Nephron progenitor cell (in vitro differentiated cells): ENCODE measurements at regions not wholly inside any gene's neighbourhood (a gene's known extent, or its start where the extent isn't known, plus 50 kb on each side); places are given as distances from the start of the nearest gene placed in this dataset.

ENCODE experiments used
- DNase-seq: peaks from one replicate; pipeline ENCODE4 v3.0.0; 2021
- H3K27ac Mint-ChIP-seq: 2 replicates; pipeline ENCODE4 v1.8.0; 2021; ENCODE audit warnings: mild to moderate bottlenecking, moderate library complexity, mixed read lengths
- H3K27me3 Mint-ChIP-seq: 2 replicates; pipeline ENCODE4 v1.8.0; 2021; ENCODE audit warnings: mild to moderate bottlenecking, low read depth, mixed read lengths; ENCODE audit not compliant: poor library complexity
- H3K36me3 Mint-ChIP-seq: 2 replicates; pipeline ENCODE4 v1.8.0; 2021; ENCODE audit warnings: low read depth, mixed read lengths
- H3K4me1 Mint-ChIP-seq: 2 replicates; pipeline ENCODE4 v1.8.0; 2021; ENCODE audit warnings: mixed read lengths
- H3K4me3 Mint-ChIP-seq: 2 replicates; pipeline ENCODE4 v1.8.0; 2021; ENCODE audit warnings: mild to moderate bottlenecking, moderate library complexity, mixed read lengths
- H3K9me3 Mint-ChIP-seq: 2 replicates; pipeline ENCODE4 v1.8.0; 2021; ENCODE audit warnings: mild to moderate bottlenecking, moderate library complexity, mixed read lengths
- TF ChIP-seq, protein P1 (sequence below): fragments of 200-600 bp; sonication (generic); IDR thresholded peaks from 2 replicates; pipeline ENCODE4 v1.5.0; 2021; ENCODE audit warnings: antibody characterized with exemption

- H3K36me3 Mint-ChIP-seq = no peaks in the 10 kb centered on the region
- no peaks in the 10 kb centered on the region for H3K4me1 Mint-ChIP-seq
- no peak overlapping the region for H3K4me3 Mint-ChIP-seq
- no peak for DNase-seq
- no peaks in the 10 kb centered on the region for H3K9me3 Mint-ChIP-seq
- no peak overlapping the region for H3K27ac Mint-ChIP-seq
- peaks cover 4% of the 10 kb centered on the region for H3K27me3 Mint-ChIP-seq
- TF ChIP-seq, protein P1, sequence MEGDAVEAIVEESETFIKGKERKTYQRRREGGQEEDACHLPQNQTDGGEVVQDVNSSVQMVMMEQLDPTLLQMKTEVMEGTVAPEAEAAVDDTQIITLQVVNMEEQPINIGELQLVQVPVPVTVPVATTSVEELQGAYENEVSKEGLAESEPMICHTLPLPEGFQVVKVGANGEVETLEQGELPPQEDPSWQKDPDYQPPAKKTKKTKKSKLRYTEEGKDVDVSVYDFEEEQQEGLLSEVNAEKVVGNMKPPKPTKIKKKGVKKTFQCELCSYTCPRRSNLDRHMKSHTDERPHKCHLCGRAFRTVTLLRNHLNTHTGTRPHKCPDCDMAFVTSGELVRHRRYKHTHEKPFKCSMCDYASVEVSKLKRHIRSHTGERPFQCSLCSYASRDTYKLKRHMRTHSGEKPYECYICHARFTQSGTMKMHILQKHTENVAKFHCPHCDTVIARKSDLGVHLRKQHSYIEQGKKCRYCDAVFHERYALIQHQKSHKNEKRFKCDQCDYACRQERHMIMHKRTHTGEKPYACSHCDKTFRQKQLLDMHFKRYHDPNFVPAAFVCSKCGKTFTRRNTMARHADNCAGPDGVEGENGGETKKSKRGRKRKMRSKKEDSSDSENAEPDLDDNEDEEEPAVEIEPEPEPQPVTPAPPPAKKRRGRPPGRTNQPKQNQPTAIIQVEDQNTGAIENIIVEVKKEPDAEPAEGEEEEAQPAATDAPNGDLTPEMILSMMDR = no peak
Measured at GRCh38 chr3:40593351-40593750, 68.6 kb downstream of the ZNF621 start.

- DNase-seq = no peak
- no peak overlapping the region for H3K27ac Mint-ChIP-seq
- H3K9me3 Mint-ChIP-seq = no peaks in the 10 kb centered on the region
- TF ChIP-seq, protein P1 = no peak
- H3K27me3 Mint-ChIP-seq = peaks cover 3% of the 10 kb centered on the region
- H3K36me3 Mint-ChIP-seq = no peaks in the 10 kb centered on the region
- H3K4me1 Mint-ChIP-seq = no peaks in the 10 kb centered on the region
- H3K4me3 Mint-ChIP-seq = no peak overlapping the region
Measured at GRCh38 chr3:40597441-40597840, 72.7 kb downstream of the ZNF621 start.

- Mint-ChIP-seq H3K36me3 (no peaks in the 10 kb centered on the region), H3K27me3 (peaks cover 3% of the 10 kb centered on the region), H3K4me1 (no peaks in the 10 kb centered on the region), H3K9me3 (no peaks in the 10 kb centered on the region), H3K4me3 (no peak overlapping the region), H3K27ac (no peak overlapping the region)
- TF ChIP-seq, protein P1 = no peak
- no peak for DNase-seq
Measured at GRCh38 chr3:40598338-40598737, 73.6 kb downstream of the ZNF621 start.

- no peaks in the 10 kb centered on the region for H3K36me3 Mint-ChIP-seq
- H3K27ac Mint-ChIP-seq = no peak overlapping the region
- H3K27me3 Mint-ChIP-seq = peaks cover 3% of the 10 kb centered on the region
- H3K4me3 Mint-ChIP-seq = no peak overlapping the region
- TF ChIP-seq, protein P1 = no peak
- no peak for DNase-seq
- H3K9me3 Mint-ChIP-seq = no peaks in the 10 kb centered on the region
- H3K4me1 Mint-ChIP-seq = no peaks in the 10 kb centered on the region
Measured at GRCh38 chr3:40598962-40599361, 74.2 kb downstream of the ZNF621 start.

- no peaks in the 10 kb centered on the region for H3K36me3 Mint-ChIP-seq
- DNase-seq = no peak
- no peak overlapping the region for H3K4me3 Mint-ChIP-seq
- no peak overlapping the region for H3K27ac Mint-ChIP-seq
- TF ChIP-seq, protein P1 = no peak
- H3K27me3 Mint-ChIP-seq = peaks cover 10% of the 10 kb centered on the region
- no peaks in the 10 kb centered on the region for H3K4me1 Mint-ChIP-seq
- no peaks in the 10 kb centered on the region for H3K9me3 Mint-ChIP-seq
Measured at GRCh38 chr3:40602778-40603385, 78.1 kb downstream of the ZNF621 start.

DNA sequence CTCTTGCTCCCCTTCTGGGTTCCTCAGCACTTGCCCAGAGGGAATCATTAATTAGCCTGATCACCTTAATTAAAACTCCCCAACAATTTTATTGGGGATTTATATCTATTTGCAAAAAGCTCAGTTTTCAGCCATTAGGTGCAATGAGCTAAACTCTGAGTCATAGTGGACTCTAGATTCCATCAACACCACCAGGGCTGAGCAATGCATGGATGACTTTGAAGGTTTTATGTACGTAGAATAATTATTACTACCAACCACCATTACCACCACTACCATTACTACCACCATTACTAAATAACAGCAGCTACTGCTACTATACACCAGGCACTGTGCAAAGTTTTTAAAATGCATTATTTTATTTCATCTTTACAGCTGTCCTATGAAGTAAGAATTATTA lies 81.2 kb downstream of the ZNF621 start:
- H3K36me3 Mint-ChIP-seq = no peaks in the 10 kb centered on the region
- DNase-seq = no peak
- no peak overlapping the region for H3K4me3 Mint-ChIP-seq
- TF ChIP-seq, protein P1 = no peak
- H3K27me3 Mint-ChIP-seq = peaks cover 14% of the 10 kb centered on the region
- no peaks in the 10 kb centered on the region for H3K4me1 Mint-ChIP-seq
- H3K9me3 Mint-ChIP-seq = no peaks in the 10 kb centered on the region
- H3K27ac Mint-ChIP-seq = no peak overlapping the region
